Activated naive CD4-positive, alpha-beta T cell treated with anti-CD3 and anti-CD28 coated beads, Interleukin-2, amount 50 U/mL, for 24 hours (primary cell): ENCODE measurements at regions not wholly inside any gene's neighbourhood (a gene's known extent, or its start where the extent isn't known, plus 50 kb on each side); places are given as distances from the start of the nearest gene placed in this dataset.

Source experiments
- H3K27ac Mint-ChIP-seq: one replicate; pipeline ENCODE4 v1.8.0; 2021; ENCODE audit warnings: mild to moderate bottlenecking, mixed read lengths
- H3K27me3 Mint-ChIP-seq: one replicate; pipeline ENCODE4 v1.8.0; 2021; ENCODE audit warnings: mixed read lengths
- H3K36me3 Mint-ChIP-seq: one replicate; pipeline ENCODE4 v1.8.0; 2021; ENCODE audit warnings: mixed read lengths
- H3K4me1 Mint-ChIP-seq: one replicate; pipeline ENCODE4 v1.8.0; 2021; ENCODE audit warnings: mixed read lengths
- H3K4me3 Mint-ChIP-seq: one replicate; pipeline ENCODE4 v1.8.0; 2021; ENCODE audit warnings: mild to moderate bottlenecking, mixed read lengths
- H3K9me3 Mint-ChIP-seq: one replicate; pipeline ENCODE4 v1.8.0; 2021; ENCODE audit warnings: mixed read lengths

- no peaks in the 10 kb centered on the region for H3K9me3 Mint-ChIP-seq
- H3K4me3 Mint-ChIP-seq: no peak overlapping the region
- no peaks in the 10 kb centered on the region for H3K36me3 Mint-ChIP-seq
- H3K4me1 Mint-ChIP-seq: no peaks in the 10 kb centered on the region
- H3K27ac Mint-ChIP-seq: no peak overlapping the region
- no peaks in the 10 kb centered on the region for H3K27me3 Mint-ChIP-seq
Measured at GRCh38 chr3:94301366-94301765, 238.5 kb downstream of the NSUN3 start.

GRCh38 chr3:94303266-94303665 lies 240.4 kb downstream of the NSUN3 start:
- Mint-ChIP-seq H3K4me1 (no peaks in the 10 kb centered on the region), H3K36me3 (no peaks in the 10 kb centered on the region), H3K4me3 (no peak overlapping the region), H3K27me3 (no peaks in the 10 kb centered on the region), H3K9me3 (no peaks in the 10 kb centered on the region), H3K27ac (no peak overlapping the region)

GRCh38 chr3:94303897-94304296 lies 241.0 kb downstream of the NSUN3 start:
- H3K36me3 Mint-ChIP-seq: no peaks in the 10 kb centered on the region
- no peak overlapping the region for H3K4me3 Mint-ChIP-seq
- H3K27ac Mint-ChIP-seq: no peak overlapping the region
- no peaks in the 10 kb centered on the region for H3K27me3 Mint-ChIP-seq
- H3K9me3 Mint-ChIP-seq: no peaks in the 10 kb centered on the region
- no peaks in the 10 kb centered on the region for H3K4me1 Mint-ChIP-seq

- Mint-ChIP-seq H3K36me3 (no peaks in the 10 kb centered on the region), H3K9me3 (no peaks in the 10 kb centered on the region), H3K27ac (no peak overlapping the region), H3K4me1 (no peaks in the 10 kb centered on the region), H3K4me3 (no peak overlapping the region), H3K27me3 (no peaks in the 10 kb centered on the region)
Measured at GRCh38 chr3:94304954-94305353, 242.1 kb downstream of the NSUN3 start.

GRCh38 chr3:94305835-94306611 lies 243.2 kb downstream of the NSUN3 start:
- Mint-ChIP-seq H3K9me3 (no peaks in the 10 kb centered on the region), H3K36me3 (no peaks in the 10 kb centered on the region), H3K27me3 (no peaks in the 10 kb centered on the region), H3K27ac (no peak overlapping the region), H3K4me3 (no peak overlapping the region), H3K4me1 (no peaks in the 10 kb centered on the region)

GRCh38 chr3:94307588-94307987 lies 244.7 kb downstream of the NSUN3 start:
- Mint-ChIP-seq H3K4me1 (no peaks in the 10 kb centered on the region), H3K9me3 (no peaks in the 10 kb centered on the region), H3K36me3 (no peaks in the 10 kb centered on the region), H3K27me3 (no peaks in the 10 kb centered on the region), H3K27ac (no peak overlapping the region), H3K4me3 (no peak overlapping the region)

GRCh38 chr3:94308767-94309166 lies 245.9 kb downstream of the NSUN3 start:
- Mint-ChIP-seq H3K4me1 (no peaks in the 10 kb centered on the region), H3K9me3 (no peaks in the 10 kb centered on the region), H3K27me3 (no peaks in the 10 kb centered on the region), H3K36me3 (no peaks in the 10 kb centered on the region), H3K27ac (no peak overlapping the region), H3K4me3 (no peak overlapping the region)

- no peaks in the 10 kb centered on the region for H3K9me3 Mint-ChIP-seq
- no peaks in the 10 kb centered on the region for H3K4me1 Mint-ChIP-seq
- no peak overlapping the region for H3K4me3 Mint-ChIP-seq
- no peaks in the 10 kb centered on the region for H3K36me3 Mint-ChIP-seq
- H3K27me3 Mint-ChIP-seq: peaks cover 2% of the 10 kb centered on the region
- no peak overlapping the region for H3K27ac Mint-ChIP-seq
Measured at GRCh38 chr3:94310341-94311135, 247.7 kb downstream of the NSUN3 start.

GRCh38 chr3:94311651-94312050 lies 248.8 kb downstream of the NSUN3 start:
- Mint-ChIP-seq H3K4me1 (no peaks in the 10 kb centered on the region), H3K4me3 (no peak overlapping the region), H3K9me3 (no peaks in the 10 kb centered on the region), H3K36me3 (no peaks in the 10 kb centered on the region), H3K27ac (no peak overlapping the region), H3K27me3 (peaks cover 2% of the 10 kb centered on the region)

- no peak overlapping the region for H3K27ac Mint-ChIP-seq
- no peak overlapping the region for H3K4me3 Mint-ChIP-seq
- no peaks in the 10 kb centered on the region for H3K36me3 Mint-ChIP-seq
- no peaks in the 10 kb centered on the region for H3K9me3 Mint-ChIP-seq
- H3K4me1 Mint-ChIP-seq: no peaks in the 10 kb centered on the region
- H3K27me3 Mint-ChIP-seq: peaks cover 2% of the 10 kb centered on the region
Measured at GRCh38 chr3:94314218-94314883, 251.5 kb downstream of the NSUN3 start.

- Mint-ChIP-seq H3K36me3 (no peaks in the 10 kb centered on the region), H3K27ac (no peak overlapping the region), H3K27me3 (peaks cover 2% of the 10 kb centered on the region), H3K4me1 (no peaks in the 10 kb centered on the region), H3K9me3 (peaks cover 7% of the 10 kb centered on the region), H3K4me3 (no peak overlapping the region)
Measured at GRCh38 chr3:94317017-94317416, 254.2 kb downstream of the NSUN3 start.

- no peak overlapping the region for H3K27ac Mint-ChIP-seq
- peaks cover 7% of the 10 kb centered on the region for H3K9me3 Mint-ChIP-seq
- H3K4me3 Mint-ChIP-seq: no peak overlapping the region
- H3K36me3 Mint-ChIP-seq: no peaks in the 10 kb centered on the region
- no peaks in the 10 kb centered on the region for H3K4me1 Mint-ChIP-seq
- H3K27me3 Mint-ChIP-seq: no peaks in the 10 kb centered on the region
Measured at GRCh38 chr3:94323596-94323995, 260.7 kb downstream of the NSUN3 start.

- no peak overlapping the region for H3K27ac Mint-ChIP-seq
- no peaks in the 10 kb centered on the region for H3K27me3 Mint-ChIP-seq
- H3K36me3 Mint-ChIP-seq: no peaks in the 10 kb centered on the region
- no peaks in the 10 kb centered on the region for H3K4me1 Mint-ChIP-seq
- H3K9me3 Mint-ChIP-seq: no peaks in the 10 kb centered on the region
- H3K4me3 Mint-ChIP-seq: no peak overlapping the region
Measured at GRCh38 chr3:94331831-94332230, 269.0 kb downstream of the NSUN3 start.

- no peaks in the 10 kb centered on the region for H3K27me3 Mint-ChIP-seq
- H3K36me3 Mint-ChIP-seq: no peaks in the 10 kb centered on the region
- H3K9me3 Mint-ChIP-seq: no peaks in the 10 kb centered on the region
- H3K4me3 Mint-ChIP-seq: no peak overlapping the region
- no peak overlapping the region for H3K27ac Mint-ChIP-seq
- H3K4me1 Mint-ChIP-seq: no peaks in the 10 kb centered on the region
Measured at GRCh38 chr3:94336046-94336753, 273.3 kb downstream of the NSUN3 start.

GRCh38 chr3:94345101-94345500 lies 282.2 kb downstream of the NSUN3 start:
- no peaks in the 10 kb centered on the region for H3K36me3 Mint-ChIP-seq
- H3K4me3 Mint-ChIP-seq: no peak overlapping the region
- no peaks in the 10 kb centered on the region for H3K4me1 Mint-ChIP-seq
- no peaks in the 10 kb centered on the region for H3K27me3 Mint-ChIP-seq
- no peak overlapping the region for H3K27ac Mint-ChIP-seq
- peaks cover 10% of the 10 kb centered on the region for H3K9me3 Mint-ChIP-seq
